Omental fat pad (tissue), 3 donors: ENCODE measurements at regions not wholly inside any gene's neighbourhood (a gene's known extent, or its start where the extent isn't known, plus 50 kb on each side); places are given as distances from the start of the nearest gene placed in this dataset.

Source experiments
- ATAC-seq: fragments of 150-250 bp; one replicate; pipeline ENCODE4 v1.9.1; 2016; ENCODE audit warnings: mild to moderate bottlenecking, moderate library complexity; ENCODE audit not compliant: low FRiP score
- DNase-seq: peaks from one replicate; pipeline ENCODE4 v3.0.0-alpha.2; 2019; ENCODE audit warnings: low spot score
- TF ChIP-seq, protein P1 (sequence below), 3 donors: fragments of 450-650 bp; IDR thresholded peaks; one replicate each; pipeline ENCODE4 v1.5.1; 2016 to 2017; ENCODE audit warnings: antibody characterized with exemption in 3 of 3, mild to moderate bottlenecking in 3 of 3, moderate library complexity in 2 of 3

DNA sequence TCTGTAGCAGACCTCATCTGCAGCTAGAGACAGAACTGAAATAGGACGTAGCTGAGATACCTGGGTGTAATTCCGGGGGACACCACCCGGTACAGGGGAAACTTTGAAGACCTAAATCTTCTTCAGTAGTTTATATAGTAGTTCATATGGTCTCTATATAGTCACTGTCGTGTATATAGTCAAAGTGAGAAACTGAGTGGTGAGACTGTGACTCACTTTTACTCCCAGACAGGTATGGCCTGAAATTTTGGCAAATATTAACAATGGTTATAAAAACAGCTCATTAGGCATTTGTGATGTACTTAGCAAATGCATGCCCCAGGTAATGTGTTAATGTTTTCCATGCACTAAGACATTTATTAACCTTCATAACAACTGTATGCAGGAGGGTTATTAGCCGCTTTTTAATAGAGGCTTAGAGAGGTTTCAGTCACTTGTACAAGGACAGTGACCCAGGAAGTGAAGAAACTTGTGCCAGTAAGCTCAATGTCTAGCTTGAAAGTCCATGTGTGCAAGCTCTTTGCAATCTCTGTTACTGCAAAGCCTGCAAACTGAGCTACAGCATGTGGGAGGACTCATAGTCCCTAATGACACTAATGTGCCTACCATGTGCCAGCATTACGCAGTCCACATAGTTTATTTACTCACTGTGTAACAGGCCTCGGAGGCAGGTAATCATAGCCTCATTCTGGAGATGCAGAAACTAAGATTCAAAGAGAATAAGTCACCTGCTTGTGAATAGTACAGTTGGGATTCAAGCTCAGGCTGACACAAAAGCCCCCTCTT lies 165.4 kb upstream of the CHD6 start:
- TF ChIP-seq, protein P1, sequence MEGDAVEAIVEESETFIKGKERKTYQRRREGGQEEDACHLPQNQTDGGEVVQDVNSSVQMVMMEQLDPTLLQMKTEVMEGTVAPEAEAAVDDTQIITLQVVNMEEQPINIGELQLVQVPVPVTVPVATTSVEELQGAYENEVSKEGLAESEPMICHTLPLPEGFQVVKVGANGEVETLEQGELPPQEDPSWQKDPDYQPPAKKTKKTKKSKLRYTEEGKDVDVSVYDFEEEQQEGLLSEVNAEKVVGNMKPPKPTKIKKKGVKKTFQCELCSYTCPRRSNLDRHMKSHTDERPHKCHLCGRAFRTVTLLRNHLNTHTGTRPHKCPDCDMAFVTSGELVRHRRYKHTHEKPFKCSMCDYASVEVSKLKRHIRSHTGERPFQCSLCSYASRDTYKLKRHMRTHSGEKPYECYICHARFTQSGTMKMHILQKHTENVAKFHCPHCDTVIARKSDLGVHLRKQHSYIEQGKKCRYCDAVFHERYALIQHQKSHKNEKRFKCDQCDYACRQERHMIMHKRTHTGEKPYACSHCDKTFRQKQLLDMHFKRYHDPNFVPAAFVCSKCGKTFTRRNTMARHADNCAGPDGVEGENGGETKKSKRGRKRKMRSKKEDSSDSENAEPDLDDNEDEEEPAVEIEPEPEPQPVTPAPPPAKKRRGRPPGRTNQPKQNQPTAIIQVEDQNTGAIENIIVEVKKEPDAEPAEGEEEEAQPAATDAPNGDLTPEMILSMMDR (IDR thresholded peaks at IDR 0.05) = no peak
- ATAC-seq (no peak), DNase-seq (no peak)

DNA sequence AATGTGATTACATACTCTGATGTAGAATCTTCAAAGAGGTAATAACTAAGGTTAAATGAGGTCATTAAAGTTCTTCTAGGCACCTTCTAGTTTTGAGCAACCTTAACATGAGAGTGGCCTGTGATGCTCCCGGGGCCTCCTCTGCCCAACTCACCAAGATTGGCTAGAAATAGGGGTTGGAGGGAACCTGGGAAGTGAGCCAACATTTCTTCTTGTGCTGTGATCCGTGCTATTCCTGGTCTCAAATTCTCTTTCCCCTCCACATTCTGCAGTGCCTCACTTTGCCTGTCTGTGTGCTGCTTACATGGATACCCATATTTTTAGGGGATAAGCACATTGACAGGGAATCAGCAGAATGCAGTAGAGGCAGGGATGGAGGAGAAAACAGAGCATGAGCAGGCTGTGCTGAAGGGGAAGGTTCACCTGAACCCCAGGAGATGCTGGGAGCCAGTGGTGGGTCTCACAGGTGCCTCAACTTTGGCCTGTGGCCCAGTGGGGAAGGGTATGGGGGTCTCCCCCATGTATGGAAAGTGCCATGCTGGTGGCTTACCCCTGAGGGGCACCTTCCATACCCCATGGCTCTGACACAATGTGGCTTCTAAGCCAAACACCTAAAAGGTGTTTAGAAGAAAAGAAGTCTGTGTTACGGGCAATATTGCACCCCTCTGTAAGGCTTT lies 164.7 kb upstream of the CHD6 start:
- DNase-seq = no peak
- ATAC-seq = no peak
- TF ChIP-seq, protein P1 (IDR thresholded peaks at IDR 0.05) = no peak

DNA sequence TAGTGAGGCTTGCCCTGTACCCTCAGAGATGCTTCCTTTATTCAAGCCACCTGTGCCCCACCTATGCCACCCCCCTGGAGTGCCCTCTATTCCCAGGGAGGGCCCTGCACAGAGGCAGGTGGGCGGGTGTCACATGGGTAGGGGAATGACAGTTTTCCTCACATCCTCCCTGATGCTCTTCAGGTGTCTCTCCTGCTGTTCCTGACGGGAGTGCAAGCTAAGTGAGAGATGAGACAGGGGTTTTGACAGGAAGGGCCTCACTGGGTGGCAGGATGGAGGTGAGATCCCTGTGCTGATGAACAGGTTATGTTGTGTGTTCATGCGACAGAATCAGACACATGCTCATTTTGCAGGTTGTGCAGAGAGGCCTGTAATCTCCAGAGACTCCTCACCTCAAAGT lies 164.1 kb upstream of the CHD6 start:
- no peak for ATAC-seq
- no peak for DNase-seq
- TF ChIP-seq, protein P1 (IDR thresholded peaks at IDR 0.05) = no peak

DNA sequence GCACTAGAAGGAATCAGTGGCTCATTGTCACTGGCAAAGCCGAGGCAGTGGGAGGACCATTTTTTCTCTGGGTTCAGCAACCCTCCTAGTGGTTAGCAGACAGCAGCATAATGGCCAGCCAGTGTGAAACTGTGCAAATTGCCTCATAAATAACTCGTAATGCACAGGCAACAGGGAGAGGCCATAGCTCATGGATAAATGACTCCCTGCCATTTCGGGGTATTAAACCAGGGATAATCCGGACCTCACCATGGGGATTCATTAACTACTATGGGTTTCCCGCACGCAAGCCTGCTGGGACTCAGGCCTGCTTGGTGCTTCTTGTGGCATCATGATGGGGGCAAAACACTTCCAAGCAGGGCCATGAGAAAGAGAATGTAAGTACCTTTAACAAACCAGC lies 158.2 kb upstream of the CHD6 start:
- TF ChIP-seq, protein P1 (IDR thresholded peaks at IDR 0.05) = no peak
- DNase-seq (no peak), ATAC-seq (no peak)

DNA sequence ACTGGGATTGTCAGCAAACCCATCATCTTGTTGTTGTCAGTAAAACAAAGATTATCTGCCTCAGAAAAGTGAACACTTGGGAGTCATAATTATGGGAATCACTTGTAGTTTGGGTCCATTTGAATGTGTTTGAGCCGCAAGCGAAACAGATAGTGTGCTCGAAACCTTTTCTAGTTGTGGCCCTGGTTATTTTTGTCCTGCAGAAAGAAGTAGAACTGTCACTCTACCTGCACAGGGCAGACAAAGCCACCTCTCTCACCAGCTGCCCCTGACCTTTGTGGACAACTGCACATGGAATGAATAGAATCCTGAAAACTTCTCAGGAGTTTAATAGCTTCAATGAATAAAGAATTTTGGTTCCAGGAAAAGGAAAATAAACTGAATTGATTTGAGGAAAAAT lies 156.1 kb upstream of the CHD6 start:
- DNase-seq = no peak
- ATAC-seq = no peak
- TF ChIP-seq, protein P1 (IDR thresholded peaks at IDR 0.05) = no peak

DNA sequence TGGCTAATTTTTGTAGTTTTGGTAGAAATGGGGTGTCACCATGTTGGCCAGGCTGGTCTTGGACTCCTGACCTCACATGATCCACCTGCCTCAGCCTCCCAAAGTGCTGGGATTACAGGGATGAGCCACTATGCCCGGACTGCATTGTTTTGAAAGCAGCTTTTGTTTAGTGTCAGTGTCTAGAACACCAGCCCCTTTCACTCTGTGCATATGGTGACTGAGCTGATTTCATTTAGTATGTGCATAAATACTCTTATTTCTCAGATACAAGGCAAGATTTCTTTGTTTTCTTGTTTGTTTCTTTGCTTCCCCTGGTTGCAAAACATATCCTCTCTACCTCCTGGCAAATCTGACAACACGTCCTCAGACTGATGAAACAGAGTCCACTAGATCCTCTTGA lies 152.8 kb upstream of the CHD6 start:
- DNase-seq = no peak
- no peak for ATAC-seq
- TF ChIP-seq, protein P1 (IDR thresholded peaks at IDR 0.05) = no peak

DNA sequence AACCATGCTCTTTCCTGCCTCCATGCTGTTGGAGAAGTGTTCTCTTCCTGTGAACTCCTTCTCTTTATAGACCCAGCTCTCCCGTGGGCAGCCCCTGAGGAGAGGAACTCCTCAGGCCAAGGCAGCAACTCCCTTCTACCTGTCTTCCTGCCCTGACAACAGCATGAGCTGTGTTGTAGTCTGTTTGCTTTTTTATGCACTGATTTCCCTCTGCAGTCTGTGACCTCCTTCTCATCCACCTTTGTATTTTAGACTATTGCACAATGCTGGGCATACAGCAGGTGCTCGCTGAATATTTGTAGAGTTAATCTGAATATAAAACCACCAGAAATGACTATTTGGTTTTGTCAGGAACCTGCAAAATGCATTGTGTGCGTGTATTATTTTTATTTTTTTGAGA lies 152.2 kb upstream of the CHD6 start:
- TF ChIP-seq, protein P1 (IDR thresholded peaks at IDR 0.05) = no peak
- ATAC-seq = no peak
- DNase-seq = no peak
